Caco-2 (cell line): ENCODE measurements at regions not wholly inside any gene's neighbourhood (a gene's known extent, or its start where the extent isn't known, plus 50 kb on each side); places are given as distances from the start of the nearest gene placed in this dataset.
"Not testable (repeated sequence)": the region's sequence is repeated elsewhere in the genome, so short reads cannot be mapped to it uniquely, and the experiment has no call there.

Experiments
- BruUV-seq: library from RNA; stranded (reverse); fragments of 400-500 nt; replicated peaks from 2 replicates; lab custom pipeline; 2021; lab: Mats Ljungman, UMichigan
- CTCF ChIA-PET: fragments of 300-600 bp; sonication (Branson Sonifier 250); formaldehyde crosslinking; loops from one replicate; lab custom pipeline; 2022; ENCODE audit warnings: antibody characterized with exemption; lab: Charles Lee
- POLR2A ChIA-PET: fragments of 300-600 bp; sonication (Branson Sonifier 250); formaldehyde crosslinking; loops from one replicate; lab custom pipeline; 2022; ENCODE audit warnings: antibody characterized with exemption; lab: Charles Lee
- DNase-seq, 2 experiments: peaks; one replicate each; pipeline versions ENCODE4 v3.0.0 to v3.0.0-alpha.2; 2020 to 2022
- H3K27me3 ChIP-seq: replicated peaks from 2 replicates; pipeline ENCODE4 v1.6.0; 2011; ENCODE audit warnings: low read length; ENCODE audit not compliant: control insufficient read depth, insufficient read depth
- H3K36me3 ChIP-seq: 2 replicates; pipeline ENCODE4 v1.5.1; 2011; ENCODE audit warnings: low read length; ENCODE audit not compliant: control insufficient read depth, insufficient read depth
- H3K4me1 ChIP-seq: fragments of 250-450 bp; sonication (Bioruptor Pico); 2 replicates; pipeline ENCODE4 v1.5.1; 2020; ENCODE audit warnings: mild to moderate bottlenecking
- H3K4me3 ChIP-seq: 2 replicates; pipeline ENCODE4 v1.5.1; 2011; ENCODE audit warnings: low read depth, mild to moderate bottlenecking, control low read depth, low read length
- H3K9me3 ChIP-seq: fragments of 250-450 bp; sonication (Bioruptor Pico); 2 replicates; pipeline ENCODE4 v1.5.1; 2020; ENCODE audit warnings: mild to moderate bottlenecking, moderate library complexity
- H3K27ac Mint-ChIP-seq: one replicate; pipeline ENCODE4 v1.8.0; 2022; ENCODE audit warnings: mixed read lengths; ENCODE audit not compliant: unreplicated experiment
- H3K27me3 Mint-ChIP-seq: one replicate; pipeline ENCODE4 v1.8.0; 2022; ENCODE audit warnings: mixed read lengths; ENCODE audit not compliant: insufficient read depth, unreplicated experiment
- H3K36me3 Mint-ChIP-seq: one replicate; pipeline ENCODE4 v1.8.0; 2022; ENCODE audit warnings: mild to moderate bottlenecking, mixed read lengths; ENCODE audit not compliant: insufficient read depth, unreplicated experiment
- H3K4me1 Mint-ChIP-seq: one replicate; pipeline ENCODE4 v1.8.0; 2022; ENCODE audit warnings: low read depth, mixed read lengths; ENCODE audit not compliant: unreplicated experiment
- H3K4me3 Mint-ChIP-seq: one replicate; pipeline ENCODE4 v1.8.0; 2022; ENCODE audit warnings: mild to moderate bottlenecking, moderate library complexity, mixed read lengths; ENCODE audit not compliant: unreplicated experiment
- H3K9me3 Mint-ChIP-seq: one replicate; pipeline ENCODE4 v1.8.0; 2022; ENCODE audit warnings: mixed read lengths; ENCODE audit not compliant: unreplicated experiment
- intact Hi-C: fragments of 100-400 bp; cut with micrococcal nuclease; formaldehyde crosslinking; loops from one replicate; pipeline ENCODE4 v1.10.0; 2022; ENCODE audit not compliant: unreplicated experiment
- TF ChIP-seq, protein P1 (sequence below), 2 experiments: fragments of 200-600 bp in 1 of 2; IDR thresholded peaks; 1 replicate in 1 of 2; 2 replicates in 1 of 2; pipeline versions ENCODE4 v1.5.1 to v1.8.0; 2011 to 2022; ENCODE audit warnings: antibody characterized with exemption in 1 of 2, control low read depth in 1 of 2, inconsistent platforms in 1 of 2, low read depth in 1 of 2, low read length in 1 of 2, mild to moderate bottlenecking in 1 of 2, moderate library complexity in 1 of 2; ENCODE audit not compliant: insufficient read depth in 1 of 2, severe bottlenecking in 1 of 2, unreplicated experiment in 1 of 2

DNA sequence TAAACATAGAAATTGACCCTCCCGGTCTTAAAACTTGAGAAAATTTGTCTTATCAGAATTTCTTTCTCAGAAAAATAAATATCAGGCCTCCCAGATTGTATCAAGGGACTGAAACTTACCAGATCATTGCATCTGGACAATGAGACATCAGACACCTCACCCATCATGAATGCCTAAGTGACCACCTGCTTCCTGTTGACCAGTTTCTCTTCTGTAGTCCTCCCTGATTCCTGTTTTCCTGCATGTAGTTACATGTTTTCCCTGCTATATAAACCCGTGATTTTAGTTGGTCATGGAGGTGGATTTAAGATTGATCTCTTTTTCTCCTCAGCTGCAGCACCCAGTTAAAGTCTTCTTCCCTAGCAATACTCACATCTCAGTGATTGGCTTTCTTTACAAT lies 548.1 kb downstream of the PPP4R3C start:
- no peaks in the 10 kb centered on the region for H3K36me3 ChIP-seq
- ChIA-PET CTCF (no interaction called here), POLR2A (no interaction called here)
- intact Hi-C loops: loop anchor here (5.0 kb wide), 1 partner anchor 263 kb away; no protein-coding TSS in a partner anchor
- DNase-seq: no peak
- TF ChIP-seq, protein P1, sequence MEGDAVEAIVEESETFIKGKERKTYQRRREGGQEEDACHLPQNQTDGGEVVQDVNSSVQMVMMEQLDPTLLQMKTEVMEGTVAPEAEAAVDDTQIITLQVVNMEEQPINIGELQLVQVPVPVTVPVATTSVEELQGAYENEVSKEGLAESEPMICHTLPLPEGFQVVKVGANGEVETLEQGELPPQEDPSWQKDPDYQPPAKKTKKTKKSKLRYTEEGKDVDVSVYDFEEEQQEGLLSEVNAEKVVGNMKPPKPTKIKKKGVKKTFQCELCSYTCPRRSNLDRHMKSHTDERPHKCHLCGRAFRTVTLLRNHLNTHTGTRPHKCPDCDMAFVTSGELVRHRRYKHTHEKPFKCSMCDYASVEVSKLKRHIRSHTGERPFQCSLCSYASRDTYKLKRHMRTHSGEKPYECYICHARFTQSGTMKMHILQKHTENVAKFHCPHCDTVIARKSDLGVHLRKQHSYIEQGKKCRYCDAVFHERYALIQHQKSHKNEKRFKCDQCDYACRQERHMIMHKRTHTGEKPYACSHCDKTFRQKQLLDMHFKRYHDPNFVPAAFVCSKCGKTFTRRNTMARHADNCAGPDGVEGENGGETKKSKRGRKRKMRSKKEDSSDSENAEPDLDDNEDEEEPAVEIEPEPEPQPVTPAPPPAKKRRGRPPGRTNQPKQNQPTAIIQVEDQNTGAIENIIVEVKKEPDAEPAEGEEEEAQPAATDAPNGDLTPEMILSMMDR (IDR thresholded peaks at IDR 0.05; ENCODE audit: insufficient read depth in 1 of 2, low read depth in 1 of 2, low read length in 1 of 2, severe bottlenecking in 1 of 2, unreplicated experiment in 1 of 2): no peak
- no peaks in the 10 kb centered on the region for H3K27me3 Mint-ChIP-seq
- H3K9me3 Mint-ChIP-seq: no peaks in the 10 kb centered on the region
- H3K27me3 ChIP-seq: no peaks in the 10 kb centered on the region
- no peaks in the 10 kb centered on the region for H3K4me1 ChIP-seq
- H3K4me1 Mint-ChIP-seq: no peaks in the 10 kb centered on the region
- H3K9me3 ChIP-seq: no peaks in the 10 kb centered on the region
- H3K27ac Mint-ChIP-seq: no peak overlapping the region
- no TSS peak for BruUV-seq
- H3K4me3 Mint-ChIP-seq: no peak overlapping the region
- no peaks in the 10 kb centered on the region for H3K36me3 Mint-ChIP-seq
- no peak overlapping the region for H3K4me3 ChIP-seq

DNA sequence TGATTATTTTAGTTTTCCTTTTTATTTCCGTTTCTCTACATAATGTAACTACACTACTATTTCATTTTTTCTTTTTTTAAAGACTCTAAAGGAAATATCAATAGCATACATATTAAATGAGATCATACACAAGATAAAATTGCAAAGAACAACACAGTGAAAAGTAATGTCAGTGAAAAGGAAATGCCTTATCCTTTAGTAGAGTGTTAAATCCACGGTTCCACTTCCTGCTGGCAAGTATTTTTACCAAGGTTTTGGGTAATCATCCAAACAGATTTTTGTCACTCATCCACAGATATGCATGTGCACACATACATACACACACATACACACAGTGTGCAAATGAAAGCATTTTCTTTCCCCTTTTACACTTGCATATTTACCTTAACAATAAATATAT lies 548.9 kb downstream of the PPP4R3C start:
- no peak overlapping the region for H3K4me3 Mint-ChIP-seq
- no peak overlapping the region for H3K4me3 ChIP-seq
- ChIA-PET CTCF (no interaction called here), POLR2A (no interaction called here)
- no peak for DNase-seq
- H3K9me3 ChIP-seq: no peaks in the 10 kb centered on the region
- H3K4me1 Mint-ChIP-seq: no peaks in the 10 kb centered on the region
- intact Hi-C loops: no loop called here
- no TSS peak for BruUV-seq
- H3K36me3 Mint-ChIP-seq: no peaks in the 10 kb centered on the region
- no peak overlapping the region for H3K27ac Mint-ChIP-seq
- no peaks in the 10 kb centered on the region for H3K4me1 ChIP-seq
- H3K27me3 ChIP-seq: no peaks in the 10 kb centered on the region
- H3K27me3 Mint-ChIP-seq: no peaks in the 10 kb centered on the region
- TF ChIP-seq, protein P1 (IDR thresholded peaks at IDR 0.05; ENCODE audit: insufficient read depth in 1 of 2, low read depth in 1 of 2, low read length in 1 of 2, severe bottlenecking in 1 of 2, unreplicated experiment in 1 of 2): no peak
- H3K9me3 Mint-ChIP-seq: no peaks in the 10 kb centered on the region
- no peaks in the 10 kb centered on the region for H3K36me3 ChIP-seq

DNA sequence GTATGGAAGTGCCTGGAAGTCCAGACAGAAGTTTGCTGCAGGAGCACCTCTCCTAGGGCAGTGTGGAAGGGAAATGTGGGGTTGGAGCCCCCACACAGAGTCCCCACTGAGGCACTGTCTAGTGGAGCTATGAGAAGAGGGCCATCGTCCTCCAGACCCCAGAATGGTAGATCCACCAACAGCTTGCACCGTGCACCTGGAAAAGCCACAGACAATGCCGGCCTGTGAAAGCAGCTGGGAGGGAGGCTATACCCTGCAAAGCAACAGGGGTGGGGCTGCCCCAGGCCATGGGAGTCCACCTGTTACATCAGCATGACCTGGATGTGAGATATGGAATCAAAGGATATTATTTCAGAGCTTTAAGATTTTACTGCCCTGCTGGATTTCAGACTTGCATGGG lies 551.4 kb downstream of the PPP4R3C start:
- H3K4me1 ChIP-seq, intact Hi-C loops, CTCF ChIA-PET, BruUV-seq, DNase-seq, POLR2A ChIA-PET, H3K36me3 Mint-ChIP-seq, H3K4me3 Mint-ChIP-seq, H3K27me3 ChIP-seq, H3K4me3 ChIP-seq, H3K27ac Mint-ChIP-seq, H3K36me3 ChIP-seq, H3K4me1 Mint-ChIP-seq, H3K9me3 Mint-ChIP-seq, H3K27me3 Mint-ChIP-seq, H3K9me3 ChIP-seq: not testable (repeated sequence)

DNA sequence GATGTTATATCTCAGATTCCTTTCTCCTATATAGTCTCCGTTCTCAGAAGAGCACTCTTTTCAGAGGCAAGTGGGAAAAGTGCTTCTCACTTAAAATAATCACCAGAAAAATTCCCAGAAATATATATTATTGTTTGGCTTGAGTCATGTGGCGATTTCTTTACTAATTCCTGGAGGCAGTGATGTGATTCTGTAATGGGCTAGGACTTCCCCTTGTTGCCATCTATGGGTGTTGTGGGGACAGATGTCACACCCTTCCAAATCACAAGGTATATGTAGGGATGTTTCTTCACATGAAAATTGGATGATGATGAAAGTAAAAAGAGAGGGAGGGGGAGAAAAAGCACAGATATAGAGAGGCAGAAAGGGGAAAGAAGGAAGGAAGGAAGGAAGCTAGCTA lies 553.4 kb downstream of the PPP4R3C start:
- Mint-ChIP-seq H3K27me3 (no peaks in the 10 kb centered on the region), H3K4me1 (no peaks in the 10 kb centered on the region), H3K36me3 (no peaks in the 10 kb centered on the region), H3K4me3 (no peak overlapping the region), H3K9me3 (no peaks in the 10 kb centered on the region), H3K27ac (no peak overlapping the region)
- H3K9me3 ChIP-seq: no peaks in the 10 kb centered on the region
- H3K27me3 ChIP-seq: no peaks in the 10 kb centered on the region
- TF ChIP-seq, protein P1 (IDR thresholded peaks at IDR 0.05; ENCODE audit: insufficient read depth in 1 of 2, low read depth in 1 of 2, low read length in 1 of 2, severe bottlenecking in 1 of 2, unreplicated experiment in 1 of 2): no peak
- CTCF ChIA-PET: no interaction called here
- H3K4me1 ChIP-seq: no peaks in the 10 kb centered on the region
- intact Hi-C loops: no loop called here
- POLR2A ChIA-PET: no interaction called here
- no TSS peak for BruUV-seq
- H3K4me3 ChIP-seq: no peak overlapping the region
- H3K36me3 ChIP-seq: no peaks in the 10 kb centered on the region
- DNase-seq: no peak
